WTC11 (cell line): ENCODE measurements at regions not wholly inside any gene's neighbourhood (a gene's known extent, or its start where the extent isn't known, plus 50 kb on each side); places are given as distances from the start of the nearest gene placed in this dataset.

Experiments used
- ATAC-seq: fragments of 200-7000 bp; cut with Tn5 transposase; 2 replicates; pipeline ENCODE4 v1.10.0; 2021; ENCODE audit warnings: mild to moderate bottlenecking, moderate library complexity
- CTCF ChIA-PET: fragments of 300-600 bp; sonication (Branson Sonifier 250); formaldehyde crosslinking; loops from one replicate; lab custom pipeline; 2021; ENCODE audit warnings: antibody characterized with exemption; lab: Charles Lee
- POLR2A ChIA-PET: fragments of 350-600 bp; sonication (Branson Sonifier 250); formaldehyde crosslinking; loops from one replicate; lab custom pipeline; 2021; ENCODE audit warnings: antibody characterized with exemption; lab: Charles Lee
- DNase-seq: peaks from one replicate; pipeline ENCODE4 v3.0.0; 2021; ENCODE audit warnings: low spot score
- H3K27ac Mint-ChIP-seq: 2 replicates; pipeline ENCODE4 v1.8.0; 2021; ENCODE audit warnings: mixed read lengths
- H3K27me3 Mint-ChIP-seq: 2 replicates; pipeline ENCODE4 v1.8.0; 2021; ENCODE audit warnings: low read depth, mild to moderate bottlenecking, moderate library complexity, mixed read lengths
- H3K36me3 Mint-ChIP-seq: 2 replicates; pipeline ENCODE4 v1.8.0; 2021; ENCODE audit warnings: mixed read lengths
- H3K4me1 Mint-ChIP-seq: 2 replicates; pipeline ENCODE4 v1.8.0; 2022; ENCODE audit warnings: mixed read lengths
- H3K4me3 Mint-ChIP-seq: 2 replicates; pipeline ENCODE4 v1.8.0; 2021; ENCODE audit warnings: mild to moderate bottlenecking, moderate library complexity, mixed read lengths
- H3K9me3 Mint-ChIP-seq: 2 replicates; pipeline ENCODE4 v1.8.0; 2021; ENCODE audit warnings: mixed read lengths
- CREM ChIP-seq: sonication (generic); formaldehyde crosslinking; IDR thresholded peaks from 2 replicates; pipeline ENCODE4 v1.8.1; 2022; ENCODE audit warnings: mild to moderate bottlenecking, missing genetic modification reagents, moderate library complexity
- ERG ChIP-seq: fragments of 250-450 bp; sonication (Bioruptor Pico); IDR thresholded peaks from 2 replicates; pipeline ENCODE4 v1.8.0; 2021; ENCODE audit warnings: mild to moderate bottlenecking
- FOXJ3 ChIP-seq: sonication (generic); formaldehyde crosslinking; IDR thresholded peaks from 2 replicates; pipeline ENCODE4 v1.9.0; 2021; ENCODE audit warnings: missing genetic modification reagents, mild to moderate bottlenecking, borderline replicate concordance
- FOXP1 ChIP-seq: sonication (generic); formaldehyde crosslinking; IDR thresholded peaks from 2 replicates; pipeline ENCODE4 v1.8.0; 2022; ENCODE audit warnings: missing genetic modification reagents, mild to moderate bottlenecking, moderate library complexity, borderline replicate concordance
- GRHL2 ChIP-seq: fragments of 250-450 bp; sonication (Bioruptor Pico); IDR thresholded peaks from 2 replicates; pipeline ENCODE4 v1.8.0; 2022; ENCODE audit warnings: mild to moderate bottlenecking, moderate library complexity; ENCODE audit not compliant: insufficient replicate concordance, severe bottlenecking
- HMGA2 ChIP-seq: fragments of 250-450 bp; sonication (Bioruptor Pico); IDR thresholded peaks from 2 replicates; pipeline ENCODE4 v1.4.0; 2021; ENCODE audit warnings: mild to moderate bottlenecking, moderate library complexity
- HMGXB4 ChIP-seq: sonication (generic); formaldehyde crosslinking; IDR thresholded peaks from 2 replicates; pipeline ENCODE4 v1.8.1; 2023; ENCODE audit warnings: mild to moderate bottlenecking, moderate library complexity, missing genetic modification reagents
- IRF2 ChIP-seq: sonication (generic); formaldehyde crosslinking; IDR thresholded peaks from 2 replicates; pipeline ENCODE4 v1.8.0; 2022; ENCODE audit warnings: low read depth, missing genetic modification reagents, borderline replicate concordance
- RELA ChIP-seq: sonication (generic); formaldehyde crosslinking; IDR thresholded peaks from 2 replicates; pipeline ENCODE4 v1.8.1; 2022; ENCODE audit warnings: missing genetic modification reagents, mild to moderate bottlenecking, borderline replicate concordance
- SMAD4 ChIP-seq: sonication (generic); formaldehyde crosslinking; IDR thresholded peaks from 2 replicates; pipeline ENCODE4 v1.8.0; 2022; ENCODE audit warnings: mild to moderate bottlenecking, missing genetic modification reagents
- SOX15 ChIP-seq: fragments of 250-450 bp; sonication (Bioruptor Pico); IDR thresholded peaks from 2 replicates; pipeline ENCODE4 v1.9.0; 2021; ENCODE audit warnings: mild to moderate bottlenecking
- SP1 ChIP-seq: sonication (generic); formaldehyde crosslinking; conservative IDR thresholded peaks from 2 replicates; pipeline ENCODE4 v1.8.1; 2022; ENCODE audit warnings: missing genetic modification reagents
- TEAD1 ChIP-seq: sonication (generic); formaldehyde crosslinking; IDR thresholded peaks from 2 replicates; pipeline ENCODE4 v1.8.0; 2022; ENCODE audit warnings: mild to moderate bottlenecking, missing genetic modification reagents
- ZBTB43 ChIP-seq: sonication (generic); formaldehyde crosslinking; IDR thresholded peaks from 2 replicates; pipeline ENCODE4 v1.8.1; 2023; ENCODE audit warnings: mild to moderate bottlenecking, missing genetic modification reagents
- ZMAT4 ChIP-seq: fragments of 250-450 bp; sonication (Bioruptor Pico); IDR thresholded peaks from 2 replicates; pipeline ENCODE4 v1.9.0; 2021; ENCODE audit warnings: mild to moderate bottlenecking
- ZNF219 ChIP-seq: sonication (generic); formaldehyde crosslinking; IDR thresholded peaks from 2 replicates; pipeline ENCODE4 v1.8.0; 2023; ENCODE audit warnings: missing genetic modification reagents, mild to moderate bottlenecking, borderline replicate concordance
- ZSCAN18 ChIP-seq: fragments of 250-450 bp; sonication (Bioruptor Pico); IDR thresholded peaks from 2 replicates; pipeline ENCODE4 v2.1.2; 2022; ENCODE audit warnings: mild to moderate bottlenecking, moderate library complexity
- TF ChIP-seq, protein P1 (sequence below): sonication (generic); formaldehyde crosslinking; IDR thresholded peaks from 2 replicates; pipeline ENCODE4 v1.8.0; 2022; ENCODE audit warnings: missing genetic modification reagents
- TF ChIP-seq, protein P2 (sequence below): sonication (generic); formaldehyde crosslinking; IDR thresholded peaks from 2 replicates; pipeline ENCODE4 v1.8.0; 2022; ENCODE audit warnings: mild to moderate bottlenecking, missing genetic modification reagents

GRCh38 chr1:232726048-232726779 is 79.0 kb upstream of the MAP10 start:
- no peak overlapping the region for H3K4me3 Mint-ChIP-seq
- ATAC-seq (peak; percentile 85), DNase-seq (no peak)
- CTCF ChIA-PET, result interaction anchor here (1.0 kb wide), 1 partner anchor 39 kb away, joined by 3 read pairs; no protein-coding TSS in a partner anchor
- peaks cover 5% of the 10 kb centered on the region for H3K36me3 Mint-ChIP-seq
- no peak for TF ChIP-seq SP1 (CRISPR knock-in tag)
- no peak for TF ChIP-seq ZNF219 (CRISPR knock-in tag)
- TF ChIP-seq ERG (CRISPR knock-in tag), result no peak
- no peak for TF ChIP-seq RELA
- no peak for TF ChIP-seq CREM (CRISPR knock-in tag)
- TF ChIP-seq FOXJ3, result no peak
- TF ChIP-seq SOX15 (CRISPR knock-in tag), result no peak
- TF ChIP-seq FOXP1 (CRISPR knock-in tag), result no peak
- no peak for TF ChIP-seq HMGXB4 (CRISPR knock-in tag)
- no peak for TF ChIP-seq IRF2 (CRISPR knock-in tag)
- no peak for TF ChIP-seq HMGA2 (CRISPR knock-in tag)
- TF ChIP-seq TEAD1 (CRISPR knock-in tag), result no peak
- TF ChIP-seq, protein P1, sequence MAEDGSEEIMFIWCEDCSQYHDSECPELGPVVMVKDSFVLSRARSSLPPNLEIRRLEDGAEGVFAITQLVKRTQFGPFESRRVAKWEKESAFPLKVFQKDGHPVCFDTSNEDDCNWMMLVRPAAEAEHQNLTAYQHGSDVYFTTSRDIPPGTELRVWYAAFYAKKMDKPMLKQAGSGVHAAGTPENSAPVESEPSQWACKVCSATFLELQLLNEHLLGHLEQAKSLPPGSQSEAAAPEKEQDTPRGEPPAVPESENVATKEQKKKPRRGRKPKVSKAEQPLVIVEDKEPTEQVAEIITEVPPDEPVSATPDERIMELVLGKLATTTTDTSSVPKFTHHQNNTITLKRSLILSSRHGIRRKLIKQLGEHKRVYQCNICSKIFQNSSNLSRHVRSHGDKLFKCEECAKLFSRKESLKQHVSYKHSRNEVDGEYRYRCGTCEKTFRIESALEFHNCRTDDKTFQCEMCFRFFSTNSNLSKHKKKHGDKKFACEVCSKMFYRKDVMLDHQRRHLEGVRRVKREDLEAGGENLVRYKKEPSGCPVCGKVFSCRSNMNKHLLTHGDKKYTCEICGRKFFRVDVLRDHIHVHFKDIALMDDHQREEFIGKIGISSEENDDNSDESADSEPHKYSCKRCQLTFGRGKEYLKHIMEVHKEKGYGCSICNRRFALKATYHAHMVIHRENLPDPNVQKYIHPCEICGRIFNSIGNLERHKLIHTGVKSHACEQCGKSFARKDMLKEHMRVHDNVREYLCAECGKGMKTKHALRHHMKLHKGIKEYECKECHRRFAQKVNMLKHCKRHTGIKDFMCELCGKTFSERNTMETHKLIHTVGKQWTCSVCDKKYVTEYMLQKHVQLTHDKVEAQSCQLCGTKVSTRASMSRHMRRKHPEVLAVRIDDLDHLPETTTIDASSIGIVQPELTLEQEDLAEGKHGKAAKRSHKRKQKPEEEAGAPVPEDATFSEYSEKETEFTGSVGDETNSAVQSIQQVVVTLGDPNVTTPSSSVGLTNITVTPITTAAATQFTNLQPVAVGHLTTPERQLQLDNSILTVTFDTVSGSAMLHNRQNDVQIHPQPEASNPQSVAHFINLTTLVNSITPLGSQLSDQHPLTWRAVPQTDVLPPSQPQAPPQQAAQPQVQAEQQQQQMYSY (CRISPR knock-in tag), result no peak
- no peak for TF ChIP-seq SMAD4
- TF ChIP-seq, protein P2, sequence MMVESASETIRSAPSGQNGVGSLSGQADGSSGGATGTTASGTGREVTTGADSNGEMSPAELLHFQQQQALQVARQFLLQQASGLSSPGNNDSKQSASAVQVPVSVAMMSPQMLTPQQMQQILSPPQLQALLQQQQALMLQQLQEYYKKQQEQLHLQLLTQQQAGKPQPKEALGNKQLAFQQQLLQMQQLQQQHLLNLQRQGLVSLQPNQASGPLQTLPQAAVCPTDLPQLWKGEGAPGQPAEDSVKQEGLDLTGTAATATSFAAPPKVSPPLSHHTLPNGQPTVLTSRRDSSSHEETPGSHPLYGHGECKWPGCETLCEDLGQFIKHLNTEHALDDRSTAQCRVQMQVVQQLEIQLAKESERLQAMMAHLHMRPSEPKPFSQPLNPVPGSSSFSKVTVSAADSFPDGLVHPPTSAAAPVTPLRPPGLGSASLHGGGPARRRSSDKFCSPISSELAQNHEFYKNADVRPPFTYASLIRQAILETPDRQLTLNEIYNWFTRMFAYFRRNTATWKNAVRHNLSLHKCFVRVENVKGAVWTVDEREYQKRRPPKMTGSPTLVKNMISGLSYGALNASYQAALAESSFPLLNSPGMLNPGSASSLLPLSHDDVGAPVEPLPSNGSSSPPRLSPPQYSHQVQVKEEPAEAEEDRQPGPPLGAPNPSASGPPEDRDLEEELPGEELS (CRISPR knock-in tag), result no peak
- no peak for TF ChIP-seq ZMAT4 (CRISPR knock-in tag)
- no peak for TF ChIP-seq GRHL2 (CRISPR knock-in tag)
- TF ChIP-seq ZSCAN18 (CRISPR knock-in tag), result no peak
- TF ChIP-seq ZBTB43 (CRISPR knock-in tag), result no peak
- TF ChIP-seq, all 79 proteins: peak for 0
- Mint-ChIP-seq H3K4me1 (peaks cover 19% of the 10 kb centered on the region), H3K27me3 (no peaks in the 10 kb centered on the region; the same call in 1 of the 2 replicates), H3K27ac (peak overlapping the region; percentile 71), H3K9me3 (peaks cover 9% of the 10 kb centered on the region; the same call in 1 of the 2 replicates)
- POLR2A ChIA-PET, result no interaction called here
